ENCODE measurements at regions not wholly inside any gene's neighbourhood (a gene's known extent, or its start where the extent isn't known, plus 50 kb on each side); places are given as distances from the start of the nearest gene placed in this dataset.

DNA sequence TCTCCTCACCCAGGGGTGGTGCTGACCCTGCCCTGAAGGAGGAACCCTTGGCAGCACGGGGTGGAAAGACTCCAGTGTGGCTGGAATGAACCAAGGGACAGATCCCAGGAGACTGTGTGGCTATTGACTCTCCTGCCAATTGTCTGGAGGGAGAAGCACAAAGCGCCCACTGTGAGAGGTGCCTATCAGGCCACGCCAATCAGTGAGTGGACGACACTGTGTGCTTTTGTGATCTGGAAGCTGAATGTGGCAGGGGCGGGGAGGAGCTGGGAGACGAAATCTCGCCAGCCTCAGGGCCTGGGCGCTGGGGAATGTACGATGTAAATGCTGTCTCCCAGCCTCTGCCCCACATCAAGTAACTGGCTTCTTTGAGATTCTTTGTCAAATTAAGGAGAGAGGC is 167.1 kb downstream of the ZBTB18 start:
- intact Hi-C loops (cut with DNase I), result no loop called here
- Histone ChIP-seq H3K9me3 (no peaks in the 10 kb centered on the region), H3K36me3 (ENCODE audit: insufficient read depth in 1 of 2, low read depth in 1 of 2) (no peaks in the 10 kb centered on the region), H3K4me1 (peaks cover 18% of the 10 kb centered on the region), H3K4me3 (no peak overlapping the region), H3K27ac (no peak overlapping the region), H3K27me3 (ENCODE audit: insufficient read depth in 3 of 3, low read length in 2 of 3) (no peaks in the 10 kb centered on the region)
- ATAC-seq (no peak), DNase-seq (no peak)
- TF ChIP-seq CTCF (IDR thresholded peaks at IDR 0.05), result no peak
- 72 to 90% (median 77%) methylated on average over 9 of the region's 9 CpGs for WGBS, 3 donors

- Histone ChIP-seq H3K9me3 (no peaks in the 10 kb centered on the region), H3K27me3 (ENCODE audit: insufficient read depth in 3 of 3, low read length in 2 of 3) (no peaks in the 10 kb centered on the region), H3K4me1 (peaks cover 10% of the 10 kb centered on the region), H3K4me3 (no peak overlapping the region), H3K27ac (no peak overlapping the region), H3K36me3 (ENCODE audit: insufficient read depth in 1 of 2, low read depth in 1 of 2) (no peaks in the 10 kb centered on the region)
- ATAC-seq (no peak), DNase-seq (no peak)
- TF ChIP-seq CTCF (IDR thresholded peaks at IDR 0.05), result no peak
- intact Hi-C loops (cut with DNase I), result no loop called here
Measured at GRCh38 chr1:244219149-244219548, 168.1 kb downstream of the ZBTB18 start.

DNA sequence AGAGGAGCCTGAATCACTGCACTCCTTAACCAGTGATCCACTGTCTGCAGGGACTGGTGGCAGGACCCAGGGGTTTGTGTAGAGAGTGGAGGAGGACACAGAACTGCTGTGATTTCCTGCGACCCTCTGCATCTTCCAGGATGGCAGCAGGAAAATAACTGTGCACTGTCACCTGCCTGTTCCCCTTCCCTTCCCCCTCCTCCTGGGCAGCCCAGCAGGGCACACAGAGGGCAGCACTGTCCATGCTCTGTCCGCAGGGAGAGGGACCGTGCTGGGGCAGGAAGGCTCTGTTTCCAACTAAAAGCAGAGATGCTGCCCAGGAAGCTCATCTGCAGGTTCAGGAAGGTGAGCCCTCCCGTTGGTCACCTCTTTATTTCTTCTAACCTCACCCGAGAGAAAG is 168.7 kb downstream of the ZBTB18 start:
- H3K27ac ChIP-seq, result no peak overlapping the region
- no peaks in the 10 kb centered on the region for H3K9me3 ChIP-seq
- no peak for DNase-seq
- no peaks in the 10 kb centered on the region for H3K36me3 ChIP-seq (ENCODE audit: insufficient read depth in 1 of 2, low read depth in 1 of 2)
- WGBS, 3 donors, result 63 to 88% (median 82%) methylated on average over 5 of the region's 5 CpGs
- intact Hi-C loops (cut with DNase I), result no loop called here
- H3K4me3 ChIP-seq, result no peak overlapping the region
- H3K4me1 ChIP-seq, result peaks cover 4% of the 10 kb centered on the region
- no peaks in the 10 kb centered on the region for H3K27me3 ChIP-seq (ENCODE audit: insufficient read depth in 3 of 3, low read length in 2 of 3)
- ATAC-seq, result no peak
- no peak for TF ChIP-seq CTCF (IDR thresholded peaks at IDR 0.05)

GRCh38 chr1:244220410-244220809 is 169.3 kb downstream of the ZBTB18 start:
- H3K4me3 ChIP-seq, result no peak overlapping the region
- intact Hi-C loops (cut with DNase I), result no loop called here
- no peaks in the 10 kb centered on the region for H3K4me1 ChIP-seq
- H3K9me3 ChIP-seq, result no peaks in the 10 kb centered on the region
- no peak for TF ChIP-seq CTCF (IDR thresholded peaks at IDR 0.05)
- DNase-seq, result no peak
- no peak for ATAC-seq
- no peak overlapping the region for H3K27ac ChIP-seq
- no peaks in the 10 kb centered on the region for H3K36me3 ChIP-seq (ENCODE audit: insufficient read depth in 1 of 2, low read depth in 1 of 2)
- H3K27me3 ChIP-seq (ENCODE audit: insufficient read depth in 3 of 3, low read length in 2 of 3), result no peaks in the 10 kb centered on the region
- 63 to 76% (median 63%) methylated on average over 3 of the region's 3 CpGs for WGBS, 3 donors

GRCh38 chr1:244221991-244222390 is 170.9 kb downstream of the ZBTB18 start:
- no peak overlapping the region for H3K27ac ChIP-seq
- WGBS, 3 donors, result 55 to 64% (median 62%) methylated on average over 4 of the region's 4 CpGs
- intact Hi-C loops (cut with DNase I), result no loop called here
- no peak overlapping the region for H3K4me3 ChIP-seq
- H3K4me1 ChIP-seq, result no peaks in the 10 kb centered on the region
- no peaks in the 10 kb centered on the region for H3K9me3 ChIP-seq
- DNase-seq, result no peak
- ATAC-seq, result no peak
- no peaks in the 10 kb centered on the region for H3K27me3 ChIP-seq (ENCODE audit: insufficient read depth in 3 of 3, low read length in 2 of 3)
- TF ChIP-seq CTCF (IDR thresholded peaks at IDR 0.05), result no peak
- no peaks in the 10 kb centered on the region for H3K36me3 ChIP-seq (ENCODE audit: insufficient read depth in 1 of 2, low read depth in 1 of 2)
